Left ventricle myocardium inferior (tissue), 1 donor: ENCODE measurements at regions not wholly inside any gene's neighbourhood (a gene's known extent, or its start where the extent isn't known, plus 50 kb on each side); places are given as distances from the start of the nearest gene placed in this dataset.
A peak's percentile ranks its signal among the peaks of the same experiment; 100 is the strongest.
"Not testable (repeated sequence)": the region's sequence is repeated elsewhere in the genome, so short reads cannot be mapped to it uniquely, and the experiment has no call there.

Experiments
- DNase-seq: peaks from one replicate; pipeline ENCODE4 v3.0.0-alpha.2; 2020
- H3K27ac ChIP-seq: fragments of 200-600 bp; replicated peaks from 2 replicates; pipeline ENCODE4 v1.8.0; 2021
- H3K27me3 ChIP-seq: fragments of 200-600 bp; 2 replicates; pipeline ENCODE4 v1.8.0; 2021; ENCODE audit warnings: low read depth
- H3K36me3 ChIP-seq: fragments of 200-600 bp; 2 replicates; pipeline ENCODE4 v1.8.0; 2021
- H3K4me1 ChIP-seq: fragments of 200-600 bp; 2 replicates; pipeline ENCODE4 v1.8.0; 2021
- H3K4me3 ChIP-seq: fragments of 200-600 bp; 2 replicates; pipeline ENCODE4 v1.8.0; 2021; ENCODE audit warnings: mild to moderate bottlenecking, moderate library complexity
- H3K9me3 ChIP-seq: fragments of 200-600 bp; replicated peaks from 2 replicates; pipeline ENCODE4 v1.8.0; 2021
- intact Hi-C: fragments of 100-400 bp; cut with micrococcal nuclease; formaldehyde crosslinking; loops from one replicate; pipeline ENCODE4 v1.11.0; 2022
- TF ChIP-seq, protein P1 (sequence below): fragments of 200-600 bp; IDR thresholded peaks from 2 replicates; pipeline ENCODE4 v1.8.0; 2021; ENCODE audit warnings: antibody characterized with exemption, mild to moderate bottlenecking, borderline replicate concordance
- donor health status: DM: no; HTN: yes; CAD: no; lungs with severe emphysema.

DNA sequence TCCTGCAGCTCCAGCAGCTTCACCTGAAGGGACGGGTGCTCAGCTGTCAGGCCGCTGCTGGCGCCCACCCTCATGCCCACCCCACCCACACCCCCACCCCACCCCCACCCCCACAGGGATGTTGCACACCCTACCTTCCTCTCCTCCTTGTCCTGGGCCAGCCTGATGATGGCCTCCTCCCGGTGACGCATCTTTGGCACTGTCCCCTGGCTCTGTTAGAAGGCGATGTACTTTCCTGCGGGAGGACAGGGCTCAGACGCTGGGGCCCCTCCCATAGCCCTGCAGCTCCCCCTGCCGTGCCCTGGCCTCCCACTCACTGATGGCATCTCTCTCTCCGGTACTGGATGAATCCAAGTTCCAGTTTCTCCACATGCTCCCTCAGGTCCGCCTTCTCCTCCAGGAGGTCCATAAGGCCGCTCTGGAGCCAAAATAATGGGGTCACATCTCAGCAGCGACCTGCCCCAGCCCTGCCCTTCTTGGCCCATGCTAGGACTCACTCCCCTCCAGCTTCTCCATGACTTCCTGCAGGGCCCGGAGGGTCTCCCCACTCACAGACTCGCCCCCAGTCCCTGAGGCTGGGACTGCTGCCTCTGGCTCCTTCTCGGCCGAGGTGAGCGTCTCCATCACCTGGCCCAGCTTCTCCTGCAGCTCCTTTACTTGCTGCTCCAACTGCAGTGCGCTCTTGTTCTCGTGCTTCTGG is 55.2 kb downstream of the GOLGA8B start:
- H3K27me3 ChIP-seq, H3K27ac ChIP-seq, DNase-seq, H3K9me3 ChIP-seq, H3K4me3 ChIP-seq, H3K36me3 ChIP-seq, intact Hi-C loops: not testable (repeated sequence)
- H3K4me1 ChIP-seq: peaks cover 12% of the 10 kb centered on the region

- H3K27me3 ChIP-seq, intact Hi-C loops, H3K36me3 ChIP-seq, H3K9me3 ChIP-seq, H3K4me3 ChIP-seq, DNase-seq, H3K27ac ChIP-seq: not testable (repeated sequence)
- peaks cover 12% of the 10 kb centered on the region for H3K4me1 ChIP-seq
These were observed 55.8 kb downstream of the GOLGA8B start for GRCh38 chr15:34527641-34528040.

- H3K36me3 ChIP-seq, H3K9me3 ChIP-seq, H3K27me3 ChIP-seq, intact Hi-C loops, H3K4me3 ChIP-seq, H3K27ac ChIP-seq, DNase-seq: not testable (repeated sequence)
- H3K4me1 ChIP-seq: peaks cover 16% of the 10 kb centered on the region
These were observed 59.6 kb downstream of the GOLGA8B start for GRCh38 chr15:34523849-34524248.

DNA sequence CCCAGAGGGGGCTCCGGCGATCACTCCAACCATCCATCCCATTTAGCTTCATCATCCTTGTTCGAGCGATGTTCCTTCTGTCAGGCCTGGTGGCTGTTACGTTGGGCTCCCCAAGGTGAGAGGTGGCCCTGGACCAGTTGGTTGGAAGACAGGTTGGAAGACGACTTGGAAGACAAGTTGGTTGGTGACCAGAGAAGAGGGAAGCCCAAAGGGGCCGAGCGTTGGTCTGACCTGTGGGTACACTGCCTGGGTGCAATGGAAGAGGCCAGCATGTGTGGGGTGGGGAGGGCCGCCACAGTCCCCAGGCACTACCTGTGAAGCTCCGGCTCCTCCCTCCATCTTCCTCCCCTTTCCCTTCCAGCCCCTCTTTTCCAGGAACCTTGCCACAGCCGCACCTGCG is 60.9 kb downstream of the GOLGA8B start:
- DNase-seq, H3K27me3 ChIP-seq, intact Hi-C loops, H3K9me3 ChIP-seq, H3K36me3 ChIP-seq, H3K27ac ChIP-seq, H3K4me3 ChIP-seq: not testable (repeated sequence)
- H3K4me1 ChIP-seq: peaks cover 16% of the 10 kb centered on the region

GRCh38 chr15:34521802-34522485 is 61.5 kb downstream of the GOLGA8B start:
- H3K4me3 ChIP-seq, H3K36me3 ChIP-seq, H3K27ac ChIP-seq, DNase-seq, H3K9me3 ChIP-seq, intact Hi-C loops, H3K27me3 ChIP-seq: not testable (repeated sequence)
- H3K4me1 ChIP-seq: peaks cover 15% of the 10 kb centered on the region

- TF ChIP-seq, protein P1, sequence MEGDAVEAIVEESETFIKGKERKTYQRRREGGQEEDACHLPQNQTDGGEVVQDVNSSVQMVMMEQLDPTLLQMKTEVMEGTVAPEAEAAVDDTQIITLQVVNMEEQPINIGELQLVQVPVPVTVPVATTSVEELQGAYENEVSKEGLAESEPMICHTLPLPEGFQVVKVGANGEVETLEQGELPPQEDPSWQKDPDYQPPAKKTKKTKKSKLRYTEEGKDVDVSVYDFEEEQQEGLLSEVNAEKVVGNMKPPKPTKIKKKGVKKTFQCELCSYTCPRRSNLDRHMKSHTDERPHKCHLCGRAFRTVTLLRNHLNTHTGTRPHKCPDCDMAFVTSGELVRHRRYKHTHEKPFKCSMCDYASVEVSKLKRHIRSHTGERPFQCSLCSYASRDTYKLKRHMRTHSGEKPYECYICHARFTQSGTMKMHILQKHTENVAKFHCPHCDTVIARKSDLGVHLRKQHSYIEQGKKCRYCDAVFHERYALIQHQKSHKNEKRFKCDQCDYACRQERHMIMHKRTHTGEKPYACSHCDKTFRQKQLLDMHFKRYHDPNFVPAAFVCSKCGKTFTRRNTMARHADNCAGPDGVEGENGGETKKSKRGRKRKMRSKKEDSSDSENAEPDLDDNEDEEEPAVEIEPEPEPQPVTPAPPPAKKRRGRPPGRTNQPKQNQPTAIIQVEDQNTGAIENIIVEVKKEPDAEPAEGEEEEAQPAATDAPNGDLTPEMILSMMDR: no peak
- H3K9me3 ChIP-seq: no peaks in the 10 kb centered on the region
These were observed 62.9 kb downstream of the GOLGA8B start for GRCh38 chr15:34520566-34520965.

DNA sequence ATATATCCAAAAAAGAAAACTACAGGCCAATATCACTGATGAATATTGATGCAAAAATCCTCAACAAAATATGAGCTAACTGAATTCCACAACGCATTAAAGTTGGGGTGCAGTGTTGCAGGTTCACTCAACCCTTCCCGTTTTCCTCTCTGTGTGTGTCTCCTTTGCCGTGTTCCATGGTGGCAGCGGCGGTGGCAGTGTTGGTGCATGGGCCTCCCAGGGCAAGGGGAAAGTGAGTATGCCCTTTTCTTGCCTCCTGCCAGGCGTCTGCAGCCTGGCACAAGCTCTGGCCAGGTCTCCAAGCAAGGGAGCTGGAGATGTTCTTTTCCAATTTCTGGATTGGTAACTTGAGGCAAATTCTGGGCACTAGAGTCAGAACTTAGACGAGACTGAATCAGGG is 63.4 kb downstream of the GOLGA8B start:
- intact Hi-C loops: not testable (repeated sequence)

More at GRCh38 chr15:34520566-34520965, 62.9 kb downstream of the GOLGA8B start:
- peaks cover 8% of the 10 kb centered on the region for H3K4me1 ChIP-seq
- no peaks in the 10 kb centered on the region for H3K27me3 ChIP-seq
- no peak for DNase-seq
- no peak overlapping the region for H3K27ac ChIP-seq
- H3K36me3 ChIP-seq: no peaks in the 10 kb centered on the region
- H3K4me3 ChIP-seq: no peak overlapping the region
- intact Hi-C loops: no loop called here

GRCh38 chr15:34514251-34514670 is 69.2 kb downstream of the GOLGA8B start:
- intact Hi-C loops: no loop called here
- Histone ChIP-seq H3K9me3 (no peaks in the 10 kb centered on the region), H3K27me3 (peaks cover 28% of the 10 kb centered on the region), H3K4me1 (peaks cover 27% of the 10 kb centered on the region), H3K27ac (peak overlapping the region; percentile 88), H3K4me3 (peak overlapping the region; percentile 83), H3K36me3 (no peaks in the 10 kb centered on the region)
- peak; percentile 55 for DNase-seq
- TF ChIP-seq, protein P1: no peak

More for the DNA sequence above, 63.4 kb downstream of the GOLGA8B start:
- H3K9me3 ChIP-seq, H3K4me1 ChIP-seq, H3K4me3 ChIP-seq, H3K27ac ChIP-seq, H3K27me3 ChIP-seq, H3K36me3 ChIP-seq, DNase-seq: not testable (repeated sequence)
